ENCODE measurements at regions not wholly inside any gene's neighbourhood (a gene's known extent, or its start where the extent isn't known, plus 50 kb on each side); places are given as distances from the start of the nearest gene placed in this dataset.

- TF ChIP-seq, protein P1, sequence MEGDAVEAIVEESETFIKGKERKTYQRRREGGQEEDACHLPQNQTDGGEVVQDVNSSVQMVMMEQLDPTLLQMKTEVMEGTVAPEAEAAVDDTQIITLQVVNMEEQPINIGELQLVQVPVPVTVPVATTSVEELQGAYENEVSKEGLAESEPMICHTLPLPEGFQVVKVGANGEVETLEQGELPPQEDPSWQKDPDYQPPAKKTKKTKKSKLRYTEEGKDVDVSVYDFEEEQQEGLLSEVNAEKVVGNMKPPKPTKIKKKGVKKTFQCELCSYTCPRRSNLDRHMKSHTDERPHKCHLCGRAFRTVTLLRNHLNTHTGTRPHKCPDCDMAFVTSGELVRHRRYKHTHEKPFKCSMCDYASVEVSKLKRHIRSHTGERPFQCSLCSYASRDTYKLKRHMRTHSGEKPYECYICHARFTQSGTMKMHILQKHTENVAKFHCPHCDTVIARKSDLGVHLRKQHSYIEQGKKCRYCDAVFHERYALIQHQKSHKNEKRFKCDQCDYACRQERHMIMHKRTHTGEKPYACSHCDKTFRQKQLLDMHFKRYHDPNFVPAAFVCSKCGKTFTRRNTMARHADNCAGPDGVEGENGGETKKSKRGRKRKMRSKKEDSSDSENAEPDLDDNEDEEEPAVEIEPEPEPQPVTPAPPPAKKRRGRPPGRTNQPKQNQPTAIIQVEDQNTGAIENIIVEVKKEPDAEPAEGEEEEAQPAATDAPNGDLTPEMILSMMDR (IDR thresholded peaks at IDR 0.05 in 8 of 11, conservative IDR thresholded peaks at IDR 0.05 in 3 of 11): no peak
- TF ChIP-seq POLR2AphosphoS5 (IDR thresholded peaks at IDR 0.05): no peak
These were observed 79.6 kb downstream of the ZNF777 start for GRCh38 chr7:149381245-149381644.
